Activated CD4-positive, alpha-beta T cell treated with anti-CD3 and anti-CD28 coated beads, Interleukin-2, amount 50 U/mL, for 4 hours (primary cell): ENCODE measurements at regions not wholly inside any gene's neighbourhood (a gene's known extent, or its start where the extent isn't known, plus 50 kb on each side); places are given as distances from the start of the nearest gene placed in this dataset.
"Not testable (repeated sequence)": the region's sequence is repeated elsewhere in the genome, so short reads cannot be mapped to it uniquely, and the experiment has no call there.

Experiments
- DNase-seq, 2 experiments: peaks; one replicate each; pipeline ENCODE4 v3.0.0-alpha.2; 2020

GRCh38 chr3:195669310-195669709, 51.5 kb upstream of the MUC20 start:
- DNase-seq, result not testable (repeated sequence)

- not testable (repeated sequence) for DNase-seq
Observed at GRCh38 chr3:195668131-195668766, 52.5 kb upstream of the MUC20 start.

- DNase-seq, result not testable (repeated sequence)
Observed at GRCh38 chr3:195665311-195665710, 55.5 kb upstream of the MUC20 start.

GRCh38 chr3:195664131-195664530, 56.6 kb upstream of the MUC20 start:
- not testable (repeated sequence) for DNase-seq

GRCh38 chr3:195659136-195659533, 61.6 kb upstream of the MUC20 start:
- not testable (repeated sequence) for DNase-seq

GRCh38 chr3:195658381-195659135, 62.2 kb upstream of the MUC20 start:
- DNase-seq, result not testable (repeated sequence)

GRCh38 chr3:195657475-195658372, 63.1 kb upstream of the MUC20 start:
- DNase-seq, result peak; percentile 83 to 86

GRCh38 chr3:195656091-195656490, 64.7 kb upstream of the MUC20 start:
- DNase-seq, result not testable (repeated sequence)

- not testable (repeated sequence) for DNase-seq
Observed at GRCh38 chr3:195654746-195655145, 66.0 kb upstream of the MUC20 start.

GRCh38 chr3:195654138-195654537, 66.6 kb upstream of the MUC20 start:
- DNase-seq, result not testable (repeated sequence)

GRCh38 chr3:195653641-195654040, 67.1 kb upstream of the MUC20 start:
- DNase-seq, result not testable (repeated sequence)

GRCh38 chr3:195647912-195648702, 64.4 kb upstream of the APOD start:
- DNase-seq, result not testable (repeated sequence)

- DNase-seq, result not testable (repeated sequence)
Observed at GRCh38 chr3:195645872-195646271, 62.1 kb upstream of the APOD start.

- DNase-seq, result not testable (repeated sequence)
Observed at GRCh38 chr3:195643245-195643644, 59.5 kb upstream of the APOD start.

- not testable (repeated sequence) for DNase-seq
Observed at GRCh38 chr3:195642311-195642710, 58.6 kb upstream of the APOD start.

- not testable (repeated sequence) for DNase-seq
Observed at GRCh38 chr3:195638456-195638855, 54.7 kb upstream of the APOD start.

- not testable (repeated sequence) for DNase-seq
Observed at GRCh38 chr3:195637473-195638233, 53.9 kb upstream of the APOD start.

- DNase-seq, result not testable (repeated sequence)
Observed at GRCh38 chr3:195637011-195637410, 53.3 kb upstream of the APOD start.

GRCh38 chr3:195635898-195636685, 52.4 kb upstream of the APOD start:
- not testable (repeated sequence) for DNase-seq

GRCh38 chr3:195635262-195635873, 51.6 kb upstream of the APOD start:
- DNase-seq, result not testable (repeated sequence)
